PC-9 (cell line): ENCODE measurements at regions not wholly inside any gene's neighbourhood (a gene's known extent, or its start where the extent isn't known, plus 50 kb on each side); places are given as distances from the start of the nearest gene placed in this dataset.

ENCODE experiments used
- BruUV-seq: library from RNA; stranded (reverse); fragments of 400-500 nt; replicated peaks from 2 replicates; lab custom pipeline; 2021; lab: Mats Ljungman, UMichigan
- CTCF ChIA-PET: fragments of 300-600 bp; sonication (Branson Sonifier 250); formaldehyde crosslinking; loops from one replicate; lab custom pipeline; 2022; ENCODE audit warnings: antibody characterized with exemption; lab: Charles Lee
- POLR2A ChIA-PET: fragments of 300-600 bp; sonication (Branson Sonifier 250); formaldehyde crosslinking; loops from one replicate; lab custom pipeline; 2022; ENCODE audit warnings: antibody characterized with exemption; ENCODE audit not compliant: unreplicated experiment; lab: Charles Lee
- DNase-seq, 2 experiments: peaks; one replicate each; pipeline versions ENCODE4 v3.0.0 to v3.0.0-alpha.2; 2015 to 2022; ENCODE audit warnings: mixed read lengths in 1 of 2
- H2AFZ ChIP-seq: fragments of 200-600 bp; sonication (generic); 2 replicates; pipeline ENCODE4 v1.8.1; 2017; ENCODE audit warnings: antibody characterized with exemption
- H3F3A ChIP-seq: fragments of 200-600 bp; sonication (generic); 2 replicates; pipeline ENCODE4 v1.8.1; 2017; ENCODE audit warnings: antibody characterized with exemption, mild to moderate bottlenecking, low read depth; ENCODE audit not compliant: insufficient read depth
- H3K27ac ChIP-seq: fragments of 200-600 bp; sonication (generic); 2 replicates; pipeline ENCODE4 v1.6.1; 2016; ENCODE audit warnings: mixed run types
- H3K27me3 ChIP-seq: fragments of 200-600 bp; sonication (generic); 2 replicates; pipeline ENCODE4 v1.6.1; 2016; ENCODE audit warnings: low read depth, mixed run types; ENCODE audit not compliant: insufficient read depth
- H3K36me3 ChIP-seq: fragments of 200-600 bp; sonication (generic); 2 replicates; pipeline ENCODE4 v1.6.1; 2016; ENCODE audit warnings: low read depth, mixed run types
- H3K4me1 ChIP-seq: fragments of 200-600 bp; sonication (generic); replicated peaks from 2 replicates; pipeline ENCODE4 v1.6.1; 2016; ENCODE audit warnings: mixed run types; ENCODE audit not compliant: insufficient read depth
- H3K4me2 ChIP-seq: fragments of 200-600 bp; sonication (generic); 2 replicates; pipeline ENCODE4 v1.6.1; 2017; ENCODE audit warnings: mixed run types
- H3K4me3 ChIP-seq: fragments of 200-600 bp; sonication (generic); 2 replicates; pipeline ENCODE4 v1.6.1; 2016; ENCODE audit warnings: mixed run types
- H3K79me2 ChIP-seq: fragments of 200-600 bp; sonication (generic); 2 replicates; pipeline ENCODE4 v1.6.1; 2017; ENCODE audit warnings: low read depth, mixed run types
- H3K9me2 ChIP-seq: fragments of 200-600 bp; sonication (generic); 2 replicates; pipeline ENCODE4 v1.8.1; 2017; ENCODE audit warnings: mild to moderate bottlenecking; ENCODE audit not compliant: insufficient read depth
- H3K9me3 ChIP-seq: fragments of 200-600 bp; sonication (generic); 2 replicates; pipeline ENCODE4 v1.8.1; 2016; ENCODE audit warnings: low read depth; ENCODE audit not compliant: insufficient read depth
- H4K20me1 ChIP-seq: fragments of 200-600 bp; sonication (generic); 2 replicates; pipeline ENCODE4 v1.8.1; 2017; ENCODE audit not compliant: insufficient read depth
- EZH2 ChIP-seq: fragments of 200-600 bp; sonication (generic); IDR thresholded peaks from 2 replicates; pipeline ENCODE4 v1.8.0; 2017; ENCODE audit warnings: antibody characterized with exemption, low read depth
- intact Hi-C: fragments of 100-400 bp; cut with micrococcal nuclease; formaldehyde crosslinking; loops from one replicate; pipeline ENCODE4 v1.10.0; 2022; ENCODE audit not compliant: unreplicated experiment
- TF ChIP-seq, protein P1 (sequence below): fragments of 200-600 bp; sonication (generic); conservative IDR thresholded peaks from 2 replicates; pipeline ENCODE4 v1.6.1; 2017; ENCODE audit warnings: mixed run types, antibody characterized with exemption, mild to moderate bottlenecking, moderate library complexity

- no TSS peak for BruUV-seq
- no peak overlapping the region for H2AFZ ChIP-seq
- H3K9me2 ChIP-seq: no peaks in the 10 kb centered on the region
- no peak overlapping the region for H3K27ac ChIP-seq
- no peaks in the 10 kb centered on the region for H4K20me1 ChIP-seq
- H3K9me3 ChIP-seq: no peaks in the 10 kb centered on the region
- H3K4me3 ChIP-seq: no peak overlapping the region
- TF ChIP-seq, protein P1, sequence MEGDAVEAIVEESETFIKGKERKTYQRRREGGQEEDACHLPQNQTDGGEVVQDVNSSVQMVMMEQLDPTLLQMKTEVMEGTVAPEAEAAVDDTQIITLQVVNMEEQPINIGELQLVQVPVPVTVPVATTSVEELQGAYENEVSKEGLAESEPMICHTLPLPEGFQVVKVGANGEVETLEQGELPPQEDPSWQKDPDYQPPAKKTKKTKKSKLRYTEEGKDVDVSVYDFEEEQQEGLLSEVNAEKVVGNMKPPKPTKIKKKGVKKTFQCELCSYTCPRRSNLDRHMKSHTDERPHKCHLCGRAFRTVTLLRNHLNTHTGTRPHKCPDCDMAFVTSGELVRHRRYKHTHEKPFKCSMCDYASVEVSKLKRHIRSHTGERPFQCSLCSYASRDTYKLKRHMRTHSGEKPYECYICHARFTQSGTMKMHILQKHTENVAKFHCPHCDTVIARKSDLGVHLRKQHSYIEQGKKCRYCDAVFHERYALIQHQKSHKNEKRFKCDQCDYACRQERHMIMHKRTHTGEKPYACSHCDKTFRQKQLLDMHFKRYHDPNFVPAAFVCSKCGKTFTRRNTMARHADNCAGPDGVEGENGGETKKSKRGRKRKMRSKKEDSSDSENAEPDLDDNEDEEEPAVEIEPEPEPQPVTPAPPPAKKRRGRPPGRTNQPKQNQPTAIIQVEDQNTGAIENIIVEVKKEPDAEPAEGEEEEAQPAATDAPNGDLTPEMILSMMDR: no peak
- TF ChIP-seq EZH2: no peak
- no peaks in the 10 kb centered on the region for H3K4me1 ChIP-seq
- H3K79me2 ChIP-seq: no peaks in the 10 kb centered on the region
- no peak overlapping the region for H3K4me2 ChIP-seq
- DNase-seq: no peak
- H3K36me3 ChIP-seq: no peaks in the 10 kb centered on the region
- CTCF ChIA-PET: no interaction called here
- POLR2A ChIA-PET: no interaction called here
- H3F3A ChIP-seq: no peaks in the 10 kb centered on the region
- H3K27me3 ChIP-seq: peaks cover 62% of the 10 kb centered on the region
- intact Hi-C loops: no loop called here
Measured at GRCh38 chr19:31100206-31100590, 249.0 kb downstream of the TSHZ3 start.

- H3K4me1 ChIP-seq: no peaks in the 10 kb centered on the region
- DNase-seq: no peak
- intact Hi-C loops: no loop called here
- TF ChIP-seq, protein P1: no peak
- no peak for TF ChIP-seq EZH2
- BruUV-seq: no TSS peak
- no peaks in the 10 kb centered on the region for H3K9me2 ChIP-seq
- H3K79me2 ChIP-seq: no peaks in the 10 kb centered on the region
- H3K36me3 ChIP-seq: no peaks in the 10 kb centered on the region
- no peak overlapping the region for H3K4me2 ChIP-seq
- H3K9me3 ChIP-seq: no peaks in the 10 kb centered on the region
- H3K4me3 ChIP-seq: no peak overlapping the region
- H4K20me1 ChIP-seq: no peaks in the 10 kb centered on the region
- POLR2A ChIA-PET: no interaction called here
- no peak overlapping the region for H3K27ac ChIP-seq
- no peak overlapping the region for H2AFZ ChIP-seq
- H3K27me3 ChIP-seq: peaks cover 61% of the 10 kb centered on the region
- H3F3A ChIP-seq: no peaks in the 10 kb centered on the region
- CTCF ChIA-PET: no interaction called here
Measured at GRCh38 chr19:31099515-31100205, 249.6 kb downstream of the TSHZ3 start.

- H3K9me3 ChIP-seq: no peaks in the 10 kb centered on the region
- H3K79me2 ChIP-seq: no peaks in the 10 kb centered on the region
- H3K4me2 ChIP-seq: no peak overlapping the region
- H3F3A ChIP-seq: no peaks in the 10 kb centered on the region
- no TSS peak for BruUV-seq
- DNase-seq: no peak
- POLR2A ChIA-PET: no interaction called here
- CTCF ChIA-PET: no interaction called here
- H4K20me1 ChIP-seq: no peaks in the 10 kb centered on the region
- H3K9me2 ChIP-seq: no peaks in the 10 kb centered on the region
- no peak overlapping the region for H3K27ac ChIP-seq
- H3K4me3 ChIP-seq: no peak overlapping the region
- peaks cover 54% of the 10 kb centered on the region for H3K27me3 ChIP-seq
- H3K4me1 ChIP-seq: no peaks in the 10 kb centered on the region
- no peak overlapping the region for H2AFZ ChIP-seq
- intact Hi-C loops: no loop called here
- TF ChIP-seq, protein P1: no peak
- TF ChIP-seq EZH2: no peak
- no peaks in the 10 kb centered on the region for H3K36me3 ChIP-seq
Measured at GRCh38 chr19:31098836-31099235, 250.4 kb downstream of the TSHZ3 start.
